ENCODE measurements at regions not wholly inside any gene's neighbourhood (a gene's known extent, or its start where the extent isn't known, plus 50 kb on each side); places are given as distances from the start of the nearest gene placed in this dataset.

GRCh38 chr5:74132485-74132884 lies 506.5 kb downstream of the ARHGEF28 start:
- DNase-seq (ENCODE audit: low read depth in 3 of 3, low spot score in 1 of 3), result no peak

DNA sequence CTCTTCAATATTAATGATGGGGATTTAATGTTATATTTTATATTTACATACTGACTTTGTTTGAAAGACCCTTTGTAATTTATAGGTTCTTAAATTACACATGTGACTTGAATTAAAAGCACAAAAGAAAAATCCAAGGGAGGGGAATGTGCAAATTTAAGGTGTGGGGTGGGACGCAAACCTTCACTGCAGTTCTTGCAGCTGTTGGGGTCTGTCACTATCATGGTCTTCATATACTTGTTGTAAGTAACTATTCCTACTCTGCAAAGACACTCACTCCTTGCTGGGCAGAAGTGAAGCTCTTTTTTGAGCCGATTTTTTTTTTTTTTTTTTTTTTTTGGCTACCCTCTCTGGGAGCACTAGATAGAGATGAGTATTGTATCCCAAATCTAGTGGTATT lies 505.3 kb downstream of the ARHGEF28 start:
- no peak for DNase-seq (ENCODE audit: low read depth in 3 of 3, low spot score in 1 of 3)

DNA sequence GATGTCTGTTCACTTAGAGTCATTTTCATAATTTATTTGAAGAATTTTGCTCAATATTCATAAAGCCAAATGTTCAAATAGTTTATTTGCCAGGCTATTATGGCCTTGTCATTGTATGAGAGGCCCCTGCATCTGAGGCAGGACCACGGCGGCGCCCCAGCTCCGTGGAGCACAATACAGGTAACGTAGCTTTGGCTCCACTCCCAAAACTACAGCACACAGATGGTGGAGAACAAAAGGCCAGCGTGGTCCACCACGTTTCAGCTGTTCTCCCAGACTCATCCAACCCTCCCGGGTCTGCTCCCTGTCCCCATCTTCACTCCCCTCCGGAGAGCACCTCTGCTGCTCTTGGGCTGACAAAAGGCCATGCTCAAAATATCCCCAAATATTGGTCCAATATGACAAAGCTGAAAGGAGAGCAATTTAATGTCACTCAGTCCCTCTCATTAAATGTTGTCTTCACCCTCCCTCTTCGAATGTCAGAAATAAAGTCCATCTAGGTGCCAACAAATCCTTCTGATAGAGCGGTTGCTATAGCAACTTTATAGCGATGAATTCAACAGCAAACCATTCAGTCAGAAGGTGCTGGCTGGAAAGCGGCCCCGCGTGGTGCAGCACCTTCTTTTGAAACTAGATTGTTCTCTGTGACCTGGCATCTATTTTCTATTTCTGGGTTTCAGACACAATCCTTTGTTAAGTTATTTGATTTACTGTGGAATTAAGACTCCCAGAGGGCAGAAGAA lies 504.3 kb downstream of the ARHGEF28 start:
- no peak for DNase-seq (ENCODE audit: low read depth in 3 of 3, low spot score in 1 of 3)

DNA sequence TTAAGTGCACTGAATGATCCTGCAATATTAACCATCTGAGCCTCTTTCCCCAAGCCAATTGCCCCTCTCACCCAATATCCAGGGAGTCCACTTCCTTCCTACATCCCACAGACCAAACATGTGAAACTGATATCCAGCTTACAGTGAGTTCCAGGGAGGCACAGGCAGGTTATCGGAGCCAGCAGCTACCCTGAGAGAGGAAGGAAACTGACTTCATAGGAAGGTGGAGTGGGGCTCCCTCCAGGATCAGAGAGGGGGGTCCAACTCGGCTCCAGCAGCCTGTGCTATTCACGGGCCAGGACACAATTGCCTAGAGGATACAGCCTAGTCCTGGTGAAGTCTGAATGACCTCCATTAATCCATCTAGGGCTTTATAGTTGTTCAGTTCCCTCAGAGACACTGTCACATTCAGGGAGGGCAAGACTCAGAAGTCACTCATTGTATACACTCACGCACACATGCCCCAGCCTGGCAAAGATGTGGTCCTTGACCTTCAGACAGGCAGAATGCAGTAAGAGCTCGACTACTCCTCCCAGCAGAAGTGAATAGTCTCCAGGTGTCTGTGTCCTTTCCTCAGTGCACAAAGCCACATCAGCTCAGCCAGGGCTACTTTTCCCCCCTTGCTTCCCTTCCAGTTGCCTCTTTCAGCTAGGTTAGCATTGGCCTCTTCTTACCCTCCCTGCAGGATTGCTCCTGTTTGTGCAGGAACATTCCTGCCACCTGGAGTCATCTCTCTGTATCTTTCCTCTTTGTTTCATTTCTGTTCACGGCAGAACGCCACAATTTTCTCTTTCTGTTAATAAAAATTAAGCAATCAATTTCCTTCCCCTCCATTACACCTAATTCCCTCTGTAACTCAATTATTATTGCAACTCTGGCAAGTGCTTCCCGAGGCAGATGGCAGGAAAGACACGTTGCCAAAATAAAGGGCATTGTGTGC lies 501.7 kb downstream of the ARHGEF28 start:
- DNase-seq (ENCODE audit: low read depth in 3 of 3, low spot score in 1 of 3), result no peak

DNA sequence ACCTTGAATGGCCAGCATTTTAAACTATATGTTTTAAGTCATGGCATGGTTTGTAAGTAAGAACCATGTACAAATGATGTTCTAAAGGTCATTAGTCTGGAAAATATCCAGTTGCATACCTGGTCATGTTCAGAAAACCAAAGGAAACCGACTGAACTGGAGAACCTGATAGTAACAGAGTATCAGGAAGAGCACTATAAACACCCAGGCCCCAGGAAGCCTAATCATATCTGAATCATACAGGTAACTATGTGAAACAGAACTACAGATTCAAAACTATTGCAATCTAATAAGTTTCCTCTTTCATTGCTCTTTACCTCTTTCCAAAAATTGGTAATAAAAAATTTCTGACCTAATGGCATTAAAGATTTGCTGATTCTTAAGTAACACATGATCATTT lies 500.3 kb downstream of the ARHGEF28 start:
- DNase-seq (ENCODE audit: low read depth in 3 of 3, low spot score in 1 of 3), result no peak

DNA sequence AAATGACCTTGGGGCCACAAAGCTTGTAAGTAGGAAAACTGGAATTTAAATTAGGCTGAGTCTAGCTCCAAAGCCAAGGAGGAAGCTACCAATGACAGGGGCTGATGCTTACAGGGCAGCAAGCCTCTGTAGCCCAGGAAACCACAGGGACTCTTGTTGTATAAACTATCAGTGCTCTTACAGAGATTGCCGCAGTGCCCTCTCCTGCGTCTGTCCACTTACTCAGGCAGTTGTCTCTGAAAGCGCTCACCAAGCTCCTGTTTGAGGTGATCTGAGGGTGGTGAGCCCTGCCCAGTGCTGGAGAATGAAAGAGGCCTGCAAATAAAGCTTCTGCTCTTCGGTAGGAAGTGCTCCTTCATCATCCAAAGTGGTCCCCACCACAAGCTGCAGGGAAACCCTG lies 498.8 kb downstream of the ARHGEF28 start:
- DNase-seq (ENCODE audit: low read depth in 3 of 3, low spot score in 1 of 3), result no peak

- DNase-seq (ENCODE audit: low read depth in 3 of 3, low spot score in 1 of 3), result no peak
Measured at GRCh38 chr5:74123929-74124328, 497.9 kb downstream of the ARHGEF28 start.

- no peak for DNase-seq (ENCODE audit: low read depth in 3 of 3, low spot score in 1 of 3)
Measured at GRCh38 chr5:74122979-74123590, 497.1 kb downstream of the ARHGEF28 start.

DNA sequence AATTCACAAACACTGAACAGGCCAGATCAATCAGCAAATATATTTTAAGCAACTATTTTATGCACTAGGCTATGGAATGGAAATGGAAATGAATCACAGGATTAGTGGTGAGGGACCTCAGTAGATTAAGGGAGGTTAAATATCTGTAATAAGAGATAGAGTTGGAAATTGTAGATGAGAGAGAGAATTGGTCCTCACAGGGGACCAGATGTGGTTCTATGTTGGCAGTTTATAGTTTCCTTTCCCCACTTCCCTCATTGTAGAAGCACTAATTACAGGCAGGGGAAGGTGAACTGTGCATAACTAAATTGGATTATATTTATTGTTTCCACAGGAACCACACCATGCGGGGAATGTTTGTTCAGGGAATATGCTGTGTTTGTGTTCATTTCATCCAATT lies 496.2 kb downstream of the ARHGEF28 start:
- DNase-seq (ENCODE audit: low read depth in 3 of 3, low spot score in 1 of 3), result no peak

GRCh38 chr5:74120585-74120984 lies 494.6 kb downstream of the ARHGEF28 start:
- DNase-seq (ENCODE audit: low read depth in 3 of 3, low spot score in 1 of 3), result no peak

GRCh38 chr5:74118071-74118470 lies 492.1 kb downstream of the ARHGEF28 start:
- DNase-seq (ENCODE audit: low read depth in 3 of 3, low spot score in 1 of 3), result no peak

GRCh38 chr5:74116984-74117383 lies 491.0 kb downstream of the ARHGEF28 start:
- no peak for DNase-seq (ENCODE audit: low read depth in 3 of 3, low spot score in 1 of 3)

DNA sequence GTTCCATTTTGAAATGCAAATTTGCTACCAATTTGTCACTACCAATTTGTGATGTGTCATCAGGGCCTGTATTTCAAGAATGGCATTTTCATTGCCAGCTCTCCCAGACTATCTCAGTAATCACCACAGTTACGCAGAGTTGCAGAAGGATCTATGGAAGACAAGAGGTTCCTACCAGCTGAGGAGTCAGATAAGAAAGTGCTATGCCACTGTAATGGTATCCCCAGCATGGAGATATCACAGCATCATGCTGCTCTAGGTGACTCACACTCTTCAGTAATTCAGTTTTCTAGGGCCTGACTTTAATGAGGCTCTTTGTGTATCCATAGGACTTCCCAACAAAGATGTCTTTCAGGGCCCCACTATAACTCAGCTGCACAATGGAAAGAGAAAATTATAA lies 490.3 kb downstream of the ARHGEF28 start:
- no peak for DNase-seq (ENCODE audit: low read depth in 3 of 3, low spot score in 1 of 3)

GRCh38 chr5:74113927-74114326 lies 487.9 kb downstream of the ARHGEF28 start:
- DNase-seq (ENCODE audit: low read depth in 3 of 3, low spot score in 1 of 3), result no peak

DNA sequence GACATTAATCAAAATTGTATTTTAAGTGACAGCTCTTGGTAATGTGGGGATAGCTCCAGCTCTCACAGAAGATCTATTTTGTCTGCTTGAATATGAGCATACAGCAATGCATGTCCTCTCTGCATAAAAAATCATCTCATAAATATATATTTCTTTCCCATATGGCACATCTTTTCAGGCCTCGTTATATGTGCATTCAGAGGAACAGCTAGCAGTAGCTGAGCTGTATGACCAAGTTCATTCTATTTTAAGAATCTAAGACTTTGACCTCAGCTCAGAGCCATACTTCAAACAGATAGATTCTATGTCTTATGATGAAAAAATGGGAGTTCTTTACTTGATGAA lies 487.2 kb downstream of the ARHGEF28 start:
- no peak for DNase-seq (ENCODE audit: low read depth in 3 of 3, low spot score in 1 of 3)

- DNase-seq (ENCODE audit: low read depth in 3 of 3, low spot score in 1 of 3), result no peak
Measured at GRCh38 chr5:74112372-74113195, 486.6 kb downstream of the ARHGEF28 start.

- no peak for DNase-seq (ENCODE audit: low read depth in 3 of 3, low spot score in 1 of 3)
Measured at GRCh38 chr5:74111764-74112163, 485.8 kb downstream of the ARHGEF28 start.

DNA sequence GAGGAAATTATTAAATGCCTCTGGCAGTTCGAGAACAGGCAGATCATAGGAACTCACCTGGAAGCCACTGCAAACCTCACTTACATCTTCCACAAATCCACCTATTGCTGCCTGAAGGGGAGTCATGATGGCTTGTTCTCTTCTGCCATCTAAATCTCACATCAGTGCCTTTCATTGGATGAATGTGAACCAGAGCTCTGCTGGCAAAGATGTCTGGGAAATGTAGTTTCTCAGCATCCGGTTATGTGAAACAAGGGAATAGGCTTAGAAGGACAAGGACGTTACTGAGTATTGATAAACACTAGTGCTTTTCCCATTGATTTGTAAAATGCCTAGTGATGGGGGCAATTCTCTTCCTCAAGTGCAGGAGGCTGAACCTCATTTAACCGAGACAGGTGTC lies 483.3 kb downstream of the ARHGEF28 start:
- DNase-seq (ENCODE audit: low read depth in 3 of 3, low spot score in 1 of 3), result no peak

DNA sequence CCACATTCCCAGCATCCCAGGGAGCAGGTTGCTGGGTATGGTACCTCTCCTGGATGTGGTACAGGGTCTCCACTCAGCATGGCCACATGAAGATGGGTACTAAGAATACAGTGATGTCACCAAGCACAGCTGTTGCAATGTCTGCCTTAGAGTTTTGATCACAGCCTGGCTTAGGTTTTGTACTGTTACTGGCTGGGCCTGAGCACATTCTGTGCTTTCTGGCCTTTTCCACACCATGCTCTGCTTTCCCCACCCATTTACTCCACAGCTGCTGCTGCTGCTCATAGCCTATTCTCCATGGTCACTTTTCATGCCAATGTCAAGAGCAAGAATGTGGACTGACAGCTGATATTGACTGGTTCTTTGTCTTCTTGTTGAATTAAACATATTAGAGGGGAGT lies 481.9 kb downstream of the ARHGEF28 start:
- no peak for DNase-seq (ENCODE audit: low read depth in 3 of 3, low spot score in 1 of 3)

GRCh38 chr5:74105126-74105780 lies 479.3 kb downstream of the ARHGEF28 start:
- DNase-seq (ENCODE audit: low read depth in 3 of 3, low spot score in 1 of 3), result no peak
